HUES48 (cell line): ENCODE measurements at regions not wholly inside any gene's neighbourhood (a gene's known extent, or its start where the extent isn't known, plus 50 kb on each side); places are given as distances from the start of the nearest gene placed in this dataset.

ENCODE experiments used
- H3K27ac ChIP-seq: one replicate; pipeline ENCODE4 v1.7.0; 2013; ENCODE audit warnings: low read depth, low read length, inconsistent platforms
- H3K27me3 ChIP-seq: 2 replicates; pipeline ENCODE4 v1.6.1; 2013; ENCODE audit warnings: mild to moderate bottlenecking, low read length; ENCODE audit not compliant: control insufficient read depth, insufficient read depth
- H3K36me3 ChIP-seq: 2 replicates; pipeline ENCODE4 v1.6.1; 2013; ENCODE audit warnings: low read length; ENCODE audit not compliant: control insufficient read depth, insufficient read depth
- H3K4me1 ChIP-seq: 2 replicates; pipeline ENCODE4 v1.6.1; 2013; ENCODE audit warnings: mild to moderate bottlenecking, low read length; ENCODE audit not compliant: control insufficient read depth, insufficient read depth
- H3K4me3 ChIP-seq: 2 replicates; pipeline ENCODE4 v1.5.1; 2013; ENCODE audit warnings: mild to moderate bottlenecking, low read depth, low read length
- H3K9ac ChIP-seq: 2 replicates; pipeline ENCODE4 v1.6.1; 2013; ENCODE audit warnings: mild to moderate bottlenecking, low read depth, low read length, moderate library complexity
- H3K9me3 ChIP-seq: 2 replicates; pipeline ENCODE4 v1.6.1; 2013; ENCODE audit warnings: low read length; ENCODE audit not compliant: control insufficient read depth, insufficient read depth

DNA sequence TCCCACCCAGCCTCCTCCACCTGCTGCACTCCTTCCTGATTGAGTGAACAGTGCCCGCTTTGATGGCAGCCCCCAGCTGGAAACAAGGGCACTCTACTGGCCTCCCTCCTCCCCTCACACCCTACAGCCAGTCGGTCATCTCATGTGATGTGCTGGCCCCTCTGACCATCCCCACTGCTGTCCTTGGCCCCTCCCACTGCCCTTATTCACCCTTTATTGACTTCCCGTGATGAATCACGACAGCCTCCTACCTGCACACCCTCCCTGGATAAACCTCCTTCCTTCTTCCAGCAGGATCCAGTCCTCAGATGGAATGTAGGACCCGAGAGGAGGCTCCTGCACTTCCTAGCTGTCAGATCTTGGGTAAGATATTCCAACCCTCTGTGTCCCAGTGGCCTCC lies 186.5 kb upstream of the SH3BP4 start:
- Histone ChIP-seq H3K9ac (no peak overlapping the region), H3K4me1 (no peaks in the 10 kb centered on the region; the same call in 1 of the 2 replicates), H3K36me3 (no peaks in the 10 kb centered on the region), H3K27me3 (no peaks in the 10 kb centered on the region), H3K27ac (no peak overlapping the region), H3K9me3 (no peaks in the 10 kb centered on the region), H3K4me3 (no peak overlapping the region)

DNA sequence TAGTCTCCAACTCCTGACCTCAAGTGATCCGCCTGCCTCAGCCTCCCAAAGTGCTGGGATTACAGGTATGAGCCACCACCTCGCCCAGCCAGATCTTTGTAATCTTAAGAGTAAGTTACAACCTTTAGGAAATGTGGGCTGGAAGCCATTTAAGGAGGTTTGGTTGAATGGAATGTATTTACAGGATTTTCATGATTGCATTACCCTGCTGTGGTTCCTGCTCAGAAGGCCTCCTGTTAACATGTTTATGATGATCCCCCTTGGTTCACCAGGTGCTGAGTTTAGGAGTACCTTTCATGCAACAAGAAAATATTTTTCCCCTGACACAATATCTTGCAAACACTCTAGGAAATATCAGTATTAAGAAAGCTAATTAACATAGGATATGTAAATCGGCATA lies 187.4 kb upstream of the SH3BP4 start:
- Histone ChIP-seq H3K9me3 (no peaks in the 10 kb centered on the region), H3K4me3 (no peak overlapping the region), H3K9ac (no peak overlapping the region), H3K27ac (no peak overlapping the region), H3K4me1 (no peaks in the 10 kb centered on the region; the same call in 1 of the 2 replicates), H3K36me3 (no peaks in the 10 kb centered on the region), H3K27me3 (no peaks in the 10 kb centered on the region)

DNA sequence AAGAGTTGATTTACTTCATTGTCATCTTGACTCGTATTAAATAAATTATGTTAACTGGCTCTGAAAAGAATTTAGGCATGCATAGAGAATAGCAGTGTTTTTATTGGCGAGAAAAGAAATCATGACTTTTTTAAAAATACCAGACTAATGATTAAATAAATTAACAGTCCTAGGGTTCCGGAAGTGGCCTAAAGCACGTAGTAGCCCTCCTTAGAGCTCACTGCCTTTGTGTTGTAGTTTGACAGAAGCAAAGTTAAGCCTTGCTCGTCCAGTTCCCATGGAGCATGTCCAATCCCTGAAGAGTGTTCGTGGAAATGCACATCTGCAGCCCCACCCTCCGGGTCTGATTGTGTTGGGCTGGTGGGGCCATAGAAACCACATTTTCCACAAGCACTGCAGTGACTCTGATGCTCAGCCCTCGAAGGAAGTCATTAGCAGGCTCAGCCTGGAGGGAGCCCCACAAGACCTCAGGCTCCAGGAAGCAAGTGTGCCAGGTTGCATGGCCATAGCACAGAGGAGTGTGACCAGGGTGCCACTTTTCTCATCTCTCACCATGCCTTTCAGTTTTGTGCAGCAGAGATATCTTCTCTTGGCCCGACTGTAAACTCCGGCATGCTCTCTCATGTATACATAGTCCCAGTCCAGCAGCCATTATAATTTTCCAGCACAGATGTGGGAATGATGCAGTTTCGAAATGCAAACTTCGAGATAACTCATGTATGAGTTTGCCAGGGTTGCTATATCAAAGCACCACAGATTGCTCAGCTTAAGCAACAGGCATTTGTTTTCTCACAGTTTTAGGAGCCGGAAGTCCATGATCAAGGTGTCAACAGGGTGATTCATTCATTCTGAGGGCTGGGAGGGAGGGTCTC lies 188.6 kb upstream of the SH3BP4 start:
- Histone ChIP-seq H3K36me3 (no peaks in the 10 kb centered on the region), H3K9ac (no peak overlapping the region), H3K4me3 (no peak overlapping the region), H3K27me3 (no peaks in the 10 kb centered on the region), H3K27ac (no peak overlapping the region), H3K4me1 (no peaks in the 10 kb centered on the region; the same call in 1 of the 2 replicates), H3K9me3 (no peaks in the 10 kb centered on the region)

GRCh38 chr2:234761910-234762309 lies 189.9 kb upstream of the SH3BP4 start:
- H3K4me1 ChIP-seq: no peaks in the 10 kb centered on the region; the same call in 1 of the 2 replicates
- no peaks in the 10 kb centered on the region for H3K36me3 ChIP-seq
- H3K27ac ChIP-seq: no peak overlapping the region
- H3K9me3 ChIP-seq: no peaks in the 10 kb centered on the region
- H3K4me3 ChIP-seq: no peak overlapping the region
- H3K9ac ChIP-seq: no peak overlapping the region
- H3K27me3 ChIP-seq: no peaks in the 10 kb centered on the region

DNA sequence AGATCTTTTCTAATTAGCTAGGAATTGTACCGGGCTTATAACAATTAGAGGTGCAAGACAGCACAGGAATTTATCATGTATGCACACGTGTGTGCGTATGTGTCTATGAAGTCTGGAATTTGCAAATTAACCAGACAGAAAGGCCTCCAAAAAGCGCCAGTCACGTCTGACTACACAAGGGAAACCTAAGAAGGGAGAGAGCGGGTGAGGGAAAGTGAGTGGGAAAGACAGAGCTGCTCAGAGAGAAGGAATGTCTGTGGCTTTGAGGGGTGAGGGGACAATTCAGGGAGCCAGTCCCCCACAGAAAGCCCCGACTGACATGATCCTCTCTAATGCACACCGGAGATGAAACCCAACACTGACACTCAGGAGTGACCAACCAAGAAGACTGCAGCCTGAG lies 197.7 kb upstream of the SH3BP4 start:
- Histone ChIP-seq H3K27ac (no peak overlapping the region), H3K9ac (no peak overlapping the region), H3K9me3 (no peaks in the 10 kb centered on the region), H3K4me1 (no peaks in the 10 kb centered on the region), H3K4me3 (no peak overlapping the region), H3K27me3 (no peaks in the 10 kb centered on the region), H3K36me3 (no peaks in the 10 kb centered on the region)

GRCh38 chr2:234753701-234754100 lies 198.1 kb upstream of the SH3BP4 start:
- Histone ChIP-seq H3K27ac (no peak overlapping the region), H3K36me3 (no peaks in the 10 kb centered on the region), H3K9ac (no peak overlapping the region), H3K27me3 (no peaks in the 10 kb centered on the region), H3K9me3 (no peaks in the 10 kb centered on the region), H3K4me1 (no peaks in the 10 kb centered on the region), H3K4me3 (no peak overlapping the region)

DNA sequence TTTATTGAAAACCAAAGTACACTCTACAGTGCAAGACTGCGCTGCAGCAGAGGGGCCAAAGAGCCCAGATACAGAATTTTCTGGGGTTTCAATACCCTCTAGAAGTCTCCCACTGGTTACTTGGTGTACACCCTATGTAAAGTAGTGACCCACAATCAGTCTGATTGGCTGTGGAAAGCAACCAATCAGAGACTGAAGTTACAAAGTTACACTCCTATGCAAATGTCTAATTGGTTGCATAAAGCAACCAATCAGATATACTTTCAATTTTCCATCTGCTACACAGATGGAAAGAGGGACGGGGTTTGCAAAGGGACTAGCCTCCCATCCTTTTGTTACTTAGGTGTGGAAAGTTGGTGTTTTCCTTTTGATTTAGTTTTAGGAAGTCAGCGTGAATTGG lies 198.9 kb upstream of the SH3BP4 start:
- H3K36me3 ChIP-seq: no peaks in the 10 kb centered on the region

DNA sequence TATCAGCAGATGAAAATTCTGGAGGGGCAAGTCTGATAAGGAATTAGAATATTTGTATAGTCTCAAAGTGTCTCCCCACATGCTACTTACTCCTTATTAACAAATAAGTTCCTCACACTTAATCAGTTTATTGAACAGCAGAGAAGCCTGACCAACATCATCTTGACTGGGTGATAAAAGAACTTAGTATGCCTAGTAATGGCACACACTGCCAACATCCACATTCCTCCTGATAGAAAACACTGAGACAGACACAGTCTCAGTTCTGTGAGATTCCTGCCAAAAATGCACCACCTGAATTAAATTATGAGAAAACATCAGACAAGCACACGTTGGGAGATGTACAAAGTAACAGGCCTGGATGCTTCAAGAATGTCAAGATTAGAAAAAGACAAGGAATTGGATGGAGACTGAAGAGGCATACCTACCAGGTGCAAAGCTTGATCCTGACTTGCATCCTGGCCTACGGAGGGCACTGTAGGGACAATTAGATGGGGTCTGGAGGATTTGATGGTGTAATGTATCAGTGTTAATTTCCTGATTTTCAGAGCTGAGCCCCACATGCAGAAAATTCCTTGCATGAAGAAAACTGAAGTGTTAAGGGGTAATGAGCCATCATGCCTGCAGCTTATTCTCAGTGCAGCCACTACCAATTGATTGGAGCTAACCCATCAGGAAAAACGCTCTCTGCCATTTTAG lies 200.4 kb upstream of the SH3BP4 start:
- no peaks in the 10 kb centered on the region for H3K36me3 ChIP-seq
- no peak overlapping the region for H3K9ac ChIP-seq
- no peak overlapping the region for H3K27ac ChIP-seq
- no peaks in the 10 kb centered on the region for H3K4me1 ChIP-seq
- no peaks in the 10 kb centered on the region for H3K9me3 ChIP-seq
- no peak overlapping the region for H3K4me3 ChIP-seq
- H3K27me3 ChIP-seq: no peaks in the 10 kb centered on the region

More for the DNA sequence above, 198.9 kb upstream of the SH3BP4 start:
- no peak overlapping the region for H3K4me3 ChIP-seq
- no peaks in the 10 kb centered on the region for H3K4me1 ChIP-seq
- H3K9me3 ChIP-seq: no peaks in the 10 kb centered on the region
- H3K27ac ChIP-seq: no peak overlapping the region
- no peak overlapping the region for H3K9ac ChIP-seq
- H3K27me3 ChIP-seq: no peaks in the 10 kb centered on the region

DNA sequence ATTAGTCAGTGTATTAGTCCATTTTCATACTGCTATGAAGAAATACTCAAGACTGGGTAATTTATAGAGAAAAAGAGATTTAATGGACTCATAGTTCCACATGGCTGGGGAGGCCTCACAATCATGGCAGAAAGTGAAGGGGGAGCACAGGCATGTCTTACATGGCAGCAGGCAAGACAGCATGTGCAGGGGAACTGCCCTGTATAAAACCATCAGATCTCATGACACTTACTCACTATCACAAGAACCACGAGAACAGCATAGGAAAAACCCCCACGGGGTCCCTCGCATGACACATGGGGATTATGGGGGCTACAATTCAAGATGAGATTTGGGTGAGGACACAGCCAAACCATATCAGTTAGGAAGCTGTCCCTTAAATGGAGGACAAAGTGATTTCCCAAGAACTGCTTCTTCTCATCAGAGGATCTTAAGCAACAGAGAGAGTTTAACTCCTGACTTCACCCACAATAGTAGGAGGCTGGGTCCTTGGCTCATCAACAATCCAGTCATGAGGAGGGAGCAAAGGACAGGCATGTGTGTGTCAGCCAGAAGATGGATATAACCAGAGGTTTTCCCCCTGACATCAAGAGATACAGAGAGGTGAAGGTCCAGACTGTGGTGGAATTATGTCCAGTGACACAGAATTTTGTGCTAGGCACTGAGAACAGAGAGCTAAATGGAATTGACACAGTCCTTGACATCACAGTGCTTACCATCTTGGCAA lies 203.8 kb upstream of the SH3BP4 start:
- Histone ChIP-seq H3K4me3 (no peak overlapping the region), H3K4me1 (no peaks in the 10 kb centered on the region), H3K9ac (no peak overlapping the region), H3K27ac (no peak overlapping the region), H3K36me3 (no peaks in the 10 kb centered on the region), H3K9me3 (no peaks in the 10 kb centered on the region), H3K27me3 (no peaks in the 10 kb centered on the region)

DNA sequence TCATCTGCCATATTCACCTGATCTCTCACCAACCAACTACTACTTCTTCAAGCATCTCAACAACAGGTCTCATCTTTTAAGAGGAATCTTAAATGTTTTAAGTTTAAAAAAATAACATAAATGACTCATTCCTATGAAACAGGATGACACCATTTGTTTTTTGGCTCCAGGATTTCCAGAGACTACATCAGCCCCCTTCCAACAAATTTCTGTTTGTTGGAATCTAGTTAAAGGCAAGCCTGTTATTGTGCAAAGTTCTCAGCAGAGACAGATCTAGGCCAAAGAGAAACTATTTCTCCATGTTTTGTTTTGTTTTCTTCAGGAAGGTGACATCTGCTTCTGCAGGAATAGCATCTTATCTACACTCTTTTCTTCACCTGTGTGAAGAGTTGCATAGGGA lies 204.8 kb upstream of the SH3BP4 start:
- no peaks in the 10 kb centered on the region for H3K9me3 ChIP-seq
- no peaks in the 10 kb centered on the region for H3K36me3 ChIP-seq
- H3K27ac ChIP-seq: no peak overlapping the region
- H3K9ac ChIP-seq: no peak overlapping the region
- H3K4me1 ChIP-seq: no peaks in the 10 kb centered on the region
- no peak overlapping the region for H3K4me3 ChIP-seq
- H3K27me3 ChIP-seq: no peaks in the 10 kb centered on the region

DNA sequence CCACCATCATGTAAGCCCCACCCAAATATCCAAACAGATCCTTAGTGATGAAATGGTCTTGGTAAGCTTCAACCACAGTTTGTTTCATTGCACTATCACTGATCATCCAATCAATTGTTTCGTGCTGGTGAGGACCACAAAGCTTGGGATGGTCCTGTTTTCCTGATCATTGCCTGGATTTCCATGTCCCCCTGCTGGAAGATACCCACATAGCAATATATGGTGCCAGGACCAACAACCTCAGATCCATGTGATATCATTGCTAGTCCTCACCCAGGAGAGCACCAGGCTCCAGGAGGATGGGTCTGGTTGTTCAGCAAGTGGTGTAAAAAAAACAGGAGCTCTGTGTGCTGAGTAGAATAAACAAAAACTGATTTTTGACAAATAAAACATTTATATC lies 206.5 kb upstream of the SH3BP4 start:
- Histone ChIP-seq H3K27ac (no peak overlapping the region), H3K27me3 (no peaks in the 10 kb centered on the region), H3K36me3 (no peaks in the 10 kb centered on the region), H3K9me3 (no peaks in the 10 kb centered on the region), H3K4me3 (no peak overlapping the region), H3K9ac (no peak overlapping the region), H3K4me1 (no peaks in the 10 kb centered on the region)
